ENCODE measurements at regions not wholly inside any gene's neighbourhood (a gene's known extent, or its start where the extent isn't known, plus 50 kb on each side); places are given as distances from the start of the nearest gene placed in this dataset.

DNA sequence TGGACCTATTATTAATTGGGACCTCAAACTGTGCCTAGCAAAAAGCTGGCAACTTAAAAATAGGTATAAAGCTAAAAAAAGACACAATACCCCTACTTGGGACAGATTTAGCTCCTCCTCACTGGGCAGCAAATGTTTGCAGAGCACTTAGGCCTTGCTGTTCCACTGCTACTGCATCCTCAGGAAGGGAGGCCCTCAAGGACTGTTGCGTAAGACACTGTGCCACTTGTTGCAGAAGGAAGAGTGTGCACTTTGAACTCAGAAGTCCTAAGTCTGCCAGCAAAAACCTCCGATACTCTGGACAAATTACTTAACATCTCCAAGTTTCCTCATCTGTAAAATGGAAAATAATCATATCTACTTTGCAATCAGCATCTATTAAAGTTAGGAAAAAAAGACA is 322.9 kb downstream of the BARHL2 start:
- ChIA-PET CTCF (no interaction called here), RAD21 (ENCODE audit: low non-redundant PET in 1 of 2, low total read pairs in 2 of 2, uncharacterized antibody in 2 of 2, unreplicated experiment in 2 of 2) (no interaction called here), POLR2A (interaction anchor here (1.4 kb wide), 1 partner anchor 8 kb away, joined by 4 read pairs; no protein-coding TSS in a partner anchor)
- no peak for DNase-seq (ENCODE audit: low read depth, low spot score)
- intact Hi-C loops (cut with micrococcal nuclease), result no loop called here
- H3K4me1 ChIP-seq (ENCODE audit: control insufficient read depth in 1 of 2, insufficient read depth in 2 of 2, low read length in 2 of 2), result no peaks in the 10 kb centered on the region
- H3K9me2 ChIP-seq (ENCODE audit: insufficient read depth), result no peaks in the 10 kb centered on the region
- BruUV-seq (replicated peaks), result no TSS peak
- no peak overlapping the region for H2AFZ ChIP-seq (ENCODE audit: low read depth, low read length, poor library complexity, severe bottlenecking)
- no peak overlapping the region for H3K4me3 ChIP-seq (replicated peaks in 1 of 2; ENCODE audit: low read depth in 1 of 2, low read length in 2 of 2)
- no peaks in the 10 kb centered on the region for H3K9me3 ChIP-seq (ENCODE audit: control insufficient read depth in 1 of 2, insufficient read depth in 1 of 2, low read depth in 1 of 2, low read length in 2 of 2)
- H3K27ac ChIP-seq (ENCODE audit: low read depth, low read length), result no peak overlapping the region
- TF ChIP-seq JUND (IDR thresholded peaks at IDR 0.05), result no peak
- TF ChIP-seq, protein P1, sequence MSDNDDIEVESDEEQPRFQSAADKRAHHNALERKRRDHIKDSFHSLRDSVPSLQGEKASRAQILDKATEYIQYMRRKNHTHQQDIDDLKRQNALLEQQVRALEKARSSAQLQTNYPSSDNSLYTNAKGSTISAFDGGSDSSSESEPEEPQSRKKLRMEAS (IDR thresholded peaks at IDR 0.05), result no peak
- no peak for TF ChIP-seq SIN3A (IDR thresholded peaks at IDR 0.05; ENCODE audit: low read depth)
- no peak for TF ChIP-seq ATF3 (IDR thresholded peaks at IDR 0.05)
- TF ChIP-seq, protein P2, sequence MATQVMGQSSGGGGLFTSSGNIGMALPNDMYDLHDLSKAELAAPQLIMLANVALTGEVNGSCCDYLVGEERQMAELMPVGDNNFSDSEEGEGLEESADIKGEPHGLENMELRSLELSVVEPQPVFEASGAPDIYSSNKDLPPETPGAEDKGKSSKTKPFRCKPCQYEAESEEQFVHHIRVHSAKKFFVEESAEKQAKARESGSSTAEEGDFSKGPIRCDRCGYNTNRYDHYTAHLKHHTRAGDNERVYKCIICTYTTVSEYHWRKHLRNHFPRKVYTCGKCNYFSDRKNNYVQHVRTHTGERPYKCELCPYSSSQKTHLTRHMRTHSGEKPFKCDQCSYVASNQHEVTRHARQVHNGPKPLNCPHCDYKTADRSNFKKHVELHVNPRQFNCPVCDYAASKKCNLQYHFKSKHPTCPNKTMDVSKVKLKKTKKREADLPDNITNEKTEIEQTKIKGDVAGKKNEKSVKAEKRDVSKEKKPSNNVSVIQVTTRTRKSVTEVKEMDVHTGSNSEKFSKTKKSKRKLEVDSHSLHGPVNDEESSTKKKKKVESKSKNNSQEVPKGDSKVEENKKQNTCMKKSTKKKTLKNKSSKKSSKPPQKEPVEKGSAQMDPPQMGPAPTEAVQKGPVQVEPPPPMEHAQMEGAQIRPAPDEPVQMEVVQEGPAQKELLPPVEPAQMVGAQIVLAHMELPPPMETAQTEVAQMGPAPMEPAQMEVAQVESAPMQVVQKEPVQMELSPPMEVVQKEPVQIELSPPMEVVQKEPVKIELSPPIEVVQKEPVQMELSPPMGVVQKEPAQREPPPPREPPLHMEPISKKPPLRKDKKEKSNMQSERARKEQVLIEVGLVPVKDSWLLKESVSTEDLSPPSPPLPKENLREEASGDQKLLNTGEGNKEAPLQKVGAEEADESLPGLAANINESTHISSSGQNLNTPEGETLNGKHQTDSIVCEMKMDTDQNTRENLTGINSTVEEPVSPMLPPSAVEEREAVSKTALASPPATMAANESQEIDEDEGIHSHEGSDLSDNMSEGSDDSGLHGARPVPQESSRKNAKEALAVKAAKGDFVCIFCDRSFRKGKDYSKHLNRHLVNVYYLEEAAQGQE (IDR thresholded peaks at IDR 0.05; ENCODE audit: low read depth), result no peak
- no peak for TF ChIP-seq TCF7L2 (IDR thresholded peaks at IDR 0.05; ENCODE audit: borderline replicate concordance, extremely low read depth, insufficient read depth, insufficient read length)
- TF ChIP-seq CEBPB (IDR thresholded peaks at IDR 0.05; ENCODE audit: low read depth), result no peak
- TF ChIP-seq EZH2phosphoT487 (IDR thresholded peaks at IDR 0.05; ENCODE audit: borderline replicate concordance), result no peak
- TF ChIP-seq CTCF (IDR thresholded peaks at IDR 0.05 in 2 of 3, conservative IDR thresholded peaks at IDR 0.05 in 1 of 3; ENCODE audit: borderline replicate concordance in 1 of 3, insufficient read depth in 1 of 3, low read depth in 2 of 3, low read length in 2 of 3), result no peak
- TF ChIP-seq EZH2 (IDR thresholded peaks at IDR 0.05), result no peak
- TF ChIP-seq ZBTB33 (IDR thresholded peaks at IDR 0.05; ENCODE audit: extremely low read depth, insufficient replicate concordance, low read length), result no peak
- no peak for TF ChIP-seq SP1 (IDR thresholded peaks at IDR 0.05; ENCODE audit: low read depth)
- no peak for TF ChIP-seq FOSL1 (IDR thresholded peaks at IDR 0.05; ENCODE audit: low read depth)
- no peak for TF ChIP-seq POLR2AphosphoS5 (IDR thresholded peaks at IDR 0.05; ENCODE audit: low read depth, low read length)
- no peak for TF ChIP-seq ZFX (IDR thresholded peaks at IDR 0.05)
- TF ChIP-seq CBX3 (IDR thresholded peaks at IDR 0.05; ENCODE audit: low read depth), result no peak
- ATAC-seq, result no peak
- no peak overlapping the region for H3K4me2 ChIP-seq (ENCODE audit: low read length)
- H3K79me2 ChIP-seq (ENCODE audit: insufficient read depth, low read length), result no peaks in the 10 kb centered on the region
- no peaks in the 10 kb centered on the region for H3K36me3 ChIP-seq (ENCODE audit: control insufficient read depth in 1 of 2, insufficient read depth in 2 of 2, low read length in 2 of 2)
- no peaks in the 10 kb centered on the region for H4K20me1 ChIP-seq (ENCODE audit: insufficient read depth)
- no peak overlapping the region for H3K9ac ChIP-seq (ENCODE audit: low read length)
- H3K27me3 ChIP-seq (ENCODE audit: insufficient read depth, low read length), result no peaks in the 10 kb centered on the region
